ENCODE measurements at regions not wholly inside any gene's neighbourhood (a gene's known extent, or its start where the extent isn't known, plus 50 kb on each side); places are given as distances from the start of the nearest gene placed in this dataset.

- Histone ChIP-seq H3K27me3 (ENCODE audit: insufficient read depth) (no peaks in the 10 kb centered on the region; the same call in 1 of the 2 replicates), H4K20me1 (ENCODE audit: insufficient read depth) (no peaks in the 10 kb centered on the region), H3K9me3 (no peaks in the 10 kb centered on the region), H3K4me3 (ENCODE audit: low read depth in 2 of 2, low read length in 1 of 2) (no peak overlapping the region; a peak in 1 of 4 replicates), H3K4me1 (ENCODE audit: control insufficient read depth in 1 of 2, insufficient read depth in 2 of 2, low read depth in 1 of 2, low read length in 1 of 2) (no peaks in the 10 kb centered on the region), H3K9ac (no peak overlapping the region), H3K9me2 (0 out of 2 replicates have a peak, but pooled peaks cover 3% of the 10 kb centered on the region), H3K27ac (ENCODE audit: low read depth in 2 of 2, low read length in 1 of 2) (no peak overlapping the region), H2AFZ (ENCODE audit: low read depth) (no peak overlapping the region), H3K36me3 (replicated peaks in 1 of 2; ENCODE audit: control insufficient read depth in 1 of 2, insufficient read depth in 2 of 2, low read length in 1 of 2) (no peaks in the 10 kb centered on the region), H3K4me2 (no peak overlapping the region), H3F3A (replicated peaks; ENCODE audit: insufficient read depth) (no peaks in the 10 kb centered on the region), H3K79me2 (ENCODE audit: insufficient read depth) (no peaks in the 10 kb centered on the region)
- ChIA-PET CTCF (no interaction called here), POLR2A (no interaction called here)
- TF ChIP-seq MEF2A (IDR thresholded peaks at IDR 0.05; ENCODE audit: borderline replicate concordance, low read depth) (no peak), GATA2 (CRISPR knock-in tag; IDR thresholded peaks at IDR 0.05) (no peak), PBX3 (IDR thresholded peaks at IDR 0.05) (no peak), RFX5 (IDR thresholded peaks at IDR 0.05; ENCODE audit: low read length) (no peak), NFIC (IDR thresholded peaks at IDR 0.05; ENCODE audit: borderline replicate concordance) (no peak), SMC3 (IDR thresholded peaks at IDR 0.05; ENCODE audit: low read depth, low read length) (no peak), REST (IDR thresholded peaks at IDR 0.05; ENCODE audit: low read depth, low read length) (no peak), FOSL2 (IDR thresholded peaks at IDR 0.05; ENCODE audit: borderline replicate concordance, low read depth) (no peak), IRF3 (IDR thresholded peaks at IDR 0.05; ENCODE audit: low read depth, low read length) (no peak), GABPA (IDR thresholded peaks at IDR 0.05; ENCODE audit: low read depth) (no peak), USF1 (IDR thresholded peaks at IDR 0.05; ENCODE audit: borderline replicate concordance, low read depth) (no peak)
- 27% methylated on average over 11 of the region's 13 CpGs for WGBS (ENCODE audit: low lambda C conversion rate)
- DNase-seq = no peak
Observed at GRCh38 chr6:160837146-160837545, 135.1 kb downstream of the PLG start.

- 7% methylated on average over 5 of the region's 5 CpGs for WGBS (ENCODE audit: low lambda C conversion rate)
- TF ChIP-seq RAD21 (IDR thresholded peaks at IDR 0.05; ENCODE audit: low read length) = no peak
- TF ChIP-seq JUND (IDR thresholded peaks at IDR 0.05) = no peak
- TF ChIP-seq RFX5 (IDR thresholded peaks at IDR 0.05; ENCODE audit: low read length) = no peak
- no peak for TF ChIP-seq IRF3 (IDR thresholded peaks at IDR 0.05; ENCODE audit: low read depth, low read length)
- no peak for TF ChIP-seq TCF12 (IDR thresholded peaks at IDR 0.05)
- no peak for TF ChIP-seq REST (IDR thresholded peaks at IDR 0.05; ENCODE audit: low read depth, low read length)
- TF ChIP-seq MXI1 (IDR thresholded peaks at IDR 0.05; ENCODE audit: low read depth, low read length) = no peak
- no peak for TF ChIP-seq POLR2AphosphoS5 (IDR thresholded peaks at IDR 0.05; ENCODE audit: low read depth, low read length)
Observed at GRCh38 chr6:160851031-160851430, 140.5 kb upstream of the MAP3K4 start.

More at GRCh38 chr6:160851031-160851430, 140.5 kb upstream of the MAP3K4 start:
- no peak overlapping the region for H2AFZ ChIP-seq (ENCODE audit: low read depth)
- no peaks in the 10 kb centered on the region for H3K79me2 ChIP-seq (ENCODE audit: insufficient read depth)
- H3K9me2 ChIP-seq = no peaks in the 10 kb centered on the region
- H4K20me1 ChIP-seq (ENCODE audit: insufficient read depth) = no peaks in the 10 kb centered on the region
- H3K27ac ChIP-seq (ENCODE audit: low read depth in 2 of 2, low read length in 1 of 2) = no peak overlapping the region
- H3K9me3 ChIP-seq = no peaks in the 10 kb centered on the region
- no peaks in the 10 kb centered on the region for H3K36me3 ChIP-seq (replicated peaks in 1 of 2; ENCODE audit: control insufficient read depth in 1 of 2, insufficient read depth in 2 of 2, low read length in 1 of 2)
- ChIA-PET POLR2A (no interaction called here), CTCF (no interaction called here)
- no peak for DNase-seq
- H3K4me3 ChIP-seq (ENCODE audit: low read depth in 2 of 2, low read length in 1 of 2) = no peak overlapping the region
- H3K4me1 ChIP-seq (ENCODE audit: control insufficient read depth in 1 of 2, insufficient read depth in 2 of 2, low read depth in 1 of 2, low read length in 1 of 2) = no peaks in the 10 kb centered on the region
- H3F3A ChIP-seq (replicated peaks; ENCODE audit: insufficient read depth) = no peaks in the 10 kb centered on the region
- H3K27me3 ChIP-seq (ENCODE audit: insufficient read depth) = peaks cover 11% of the 10 kb centered on the region; the same call in 1 of the 2 replicates
- H3K9ac ChIP-seq = no peak overlapping the region
- no peak overlapping the region for H3K4me2 ChIP-seq
